Pancreas (tissue), 10 donors: ENCODE measurements at regions not wholly inside any gene's neighbourhood (a gene's known extent, or its start where the extent isn't known, plus 50 kb on each side); places are given as distances from the start of the nearest gene placed in this dataset.

Experiments
- ATAC-seq, 4 donors: fragments of 200-7000 bp; cut with Tn5 transposase; one replicate each; pipeline versions ENCODE4 v1.8.0 to v1.9.1; 2020; ENCODE audit warnings: mild to moderate bottlenecking in 4 of 4, moderate library complexity in 4 of 4
- DNase-seq, 6 donors: peaks; one replicate each; pipeline ENCODE4 v3.0.0-alpha.2; 2020
- FAIRE-seq: peaks from 2 replicates; lab custom pipeline; 2012; peaks lifted over from hg19 to GRCh38; lab: Jason Lieb, UNC
- H3K27ac ChIP-seq, 4 donors: fragments of 200-600 bp; sonication (generic); 1 replicate in 3 of 4; 2 replicates in 1 of 4; pipeline versions ENCODE4 v1.5.0 to v1.8.0; 2020
- H3K27me3 ChIP-seq, 4 donors: fragments of 200-600 bp; one replicate each; pipeline ENCODE4 v1.8.0; 2021
- H3K36me3 ChIP-seq, 3 donors: fragments of 200-600 bp; sonication (generic) in 1 of 3; one replicate each; pipeline versions ENCODE4 v1.5.0 to v1.8.0; 2020 to 2021
- H3K4me1 ChIP-seq, 3 donors: fragments of 200-600 bp; one replicate each; pipeline ENCODE4 v1.8.0; 2021
- H3K4me3 ChIP-seq, 4 donors: fragments of 200-600 bp; sonication (generic) in 2 of 4; one replicate each; pipeline versions ENCODE4 v1.5.0 to v1.8.0; 2020 to 2021
- H3K9me3 ChIP-seq, 4 donors: fragments of 200-600 bp; one replicate each; pipeline ENCODE4 v1.8.0; 2021
- CTCF ChIP-seq, 4 donors: fragments of 200-600 bp; sonication (generic) in 3 of 4; IDR thresholded peaks; one replicate each; pipeline versions ENCODE4 v1.5.0 to v1.8.0; 2021; ENCODE audit warnings: antibody characterized with exemption in 4 of 4
- WGBS, 2 donors: extraction: QIAGEN DNeasy Blood & Tissue Kit; methylation state at CpG; one replicate each; pipeline ENCODE4 v1.1.7; 2013; 5-methylcytosine and 5-hydroxymethylcytosine counted together
- intact Hi-C, 3 donors: fragments of 100-400 bp; cut with DNase I; formaldehyde crosslinking; loops; one replicate each; pipeline versions ENCODE4 v1.11.1 to v1.14.2; 2022
- donor health status: healthy with polysubstance abuse.
- donor health status: DM: no; HTN: no; CAD: no; lungs with moderate emphysema.
- donor health status: DM: no; HTN: no; CAD: no.
- donor health status: control.
- donor health status: control.
- donor health status: Bipolar disorder and iron deficiency.
- donor health status: DM: yes; HTN: yes; CAD: no.
- donor health status: DM: no; HTN: no; CAD: no.
- donor health status: DM: no; HTN: no; CAD: no.
- donor health status: DM: yes; HTN: yes; CAD: no.

- Histone ChIP-seq H3K4me3 (no peak overlapping the region), H3K27ac (no peak overlapping the region), H3K36me3 (no peaks in the 10 kb centered on the region), H3K9me3 (no peaks in the 10 kb centered on the region), H3K27me3 (no peaks in the 10 kb centered on the region), H3K4me1 (no peaks in the 10 kb centered on the region)
- no peak for ATAC-seq
- 79 to 93% methylated on average over 2 of the region's 2 CpGs for WGBS, 2 donors
- no peak for FAIRE-seq
- intact Hi-C loops, result no loop called here
- no peak for TF ChIP-seq CTCF (IDR thresholded peaks at IDR 0.05)
- DNase-seq, result no peak
Measured at GRCh38 chr1:58287894-58288623, 258.5 kb downstream of the OMA1 start.

- H3K27me3 ChIP-seq, result no peaks in the 10 kb centered on the region
- no peaks in the 10 kb centered on the region for H3K36me3 ChIP-seq
- no peaks in the 10 kb centered on the region for H3K9me3 ChIP-seq
- ATAC-seq, result no peak
- no peak for FAIRE-seq
- DNase-seq, result no peak
- no peaks in the 10 kb centered on the region for H3K4me1 ChIP-seq
- H3K4me3 ChIP-seq, result no peak overlapping the region
- H3K27ac ChIP-seq, result no peak overlapping the region
- intact Hi-C loops, result no loop called here
- TF ChIP-seq CTCF (IDR thresholded peaks at IDR 0.05), result no peak
Measured at GRCh38 chr1:58284225-58284510, 262.4 kb downstream of the OMA1 start.

- H3K36me3 ChIP-seq, result no peaks in the 10 kb centered on the region
- ATAC-seq (no peak), DNase-seq (no peak), FAIRE-seq (no peak)
- no peak overlapping the region for H3K27ac ChIP-seq
- intact Hi-C loops, result no loop called here
- 71 to 73% methylated on average over 6 of the region's 6 CpGs for WGBS, 2 donors
- no peaks in the 10 kb centered on the region for H3K27me3 ChIP-seq
- no peaks in the 10 kb centered on the region for H3K4me1 ChIP-seq
- TF ChIP-seq CTCF (IDR thresholded peaks at IDR 0.05), result no peak
- H3K4me3 ChIP-seq, result no peak overlapping the region
- H3K9me3 ChIP-seq, result no peaks in the 10 kb centered on the region
Measured at GRCh38 chr1:58283388-58284224, 262.9 kb downstream of the OMA1 start.

- TF ChIP-seq CTCF (IDR thresholded peaks at IDR 0.05), result no peak
- Histone ChIP-seq H3K27ac (no peak overlapping the region), H3K9me3 (no peaks in the 10 kb centered on the region), H3K36me3 (no peaks in the 10 kb centered on the region), H3K4me3 (no peak overlapping the region), H3K4me1 (no peaks in the 10 kb centered on the region), H3K27me3 (no peaks in the 10 kb centered on the region)
- 69 to 82% methylated on average over 7 of the region's 7 CpGs for WGBS, 2 donors
- intact Hi-C loops, result no loop called here
- DNase-seq (no peak), ATAC-seq (no peak), FAIRE-seq (no peak)
Measured at GRCh38 chr1:58282623-58283387, 263.7 kb downstream of the OMA1 start.
